Stimulated activated effector memory CD8-positive, alpha-beta T cell treated with anti-CD3 and anti-CD28 coated beads, Interleukin-12 subunit alpha, Interleukin-12 subunit beta, amount 100 ng/mL, for 72 hours (primary cell): ENCODE measurements at regions not wholly inside any gene's neighbourhood (a gene's known extent, or its start where the extent isn't known, plus 50 kb on each side); places are given as distances from the start of the nearest gene placed in this dataset.
"Not testable (repeated sequence)": the region's sequence is repeated elsewhere in the genome, so short reads cannot be mapped to it uniquely, and the experiment has no call there.

Source experiments
- ATAC-seq: fragments of 150-1000 bp; cut with Tn5 transposase; 2 replicates; pipeline ENCODE4 v1.10.0; 2021
- DNase-seq, 2 donors: peaks; one replicate each; pipeline ENCODE4 v3.0.0; 2021 to 2022; ENCODE audit warnings: low spot score in 2 of 2
- H3K27ac Mint-ChIP-seq: one replicate; pipeline ENCODE4 v1.8.0; 2022; ENCODE audit warnings: mild to moderate bottlenecking, mixed read lengths
- H3K36me3 Mint-ChIP-seq: one replicate; pipeline ENCODE4 v1.8.0; 2022; ENCODE audit warnings: mild to moderate bottlenecking, mixed read lengths
- H3K4me1 Mint-ChIP-seq: one replicate; pipeline ENCODE4 v1.8.0; 2022; ENCODE audit warnings: mixed read lengths
- H3K4me3 Mint-ChIP-seq: one replicate; pipeline ENCODE4 v1.8.0; 2022; ENCODE audit warnings: mild to moderate bottlenecking, mixed read lengths
- H3K9me3 Mint-ChIP-seq: one replicate; pipeline ENCODE4 v1.8.0; 2022; ENCODE audit warnings: mixed read lengths

- H3K9me3 Mint-ChIP-seq = no peaks in the 10 kb centered on the region
- no peaks in the 10 kb centered on the region for H3K36me3 Mint-ChIP-seq
- no peak overlapping the region for H3K27ac Mint-ChIP-seq
- no peak overlapping the region for H3K4me3 Mint-ChIP-seq
- no peak for DNase-seq
- no peaks in the 10 kb centered on the region for H3K4me1 Mint-ChIP-seq
- no peak for ATAC-seq
Measured at GRCh38 chr22:34587357-34588356, 478.3 kb upstream of the ISX start.

DNA sequence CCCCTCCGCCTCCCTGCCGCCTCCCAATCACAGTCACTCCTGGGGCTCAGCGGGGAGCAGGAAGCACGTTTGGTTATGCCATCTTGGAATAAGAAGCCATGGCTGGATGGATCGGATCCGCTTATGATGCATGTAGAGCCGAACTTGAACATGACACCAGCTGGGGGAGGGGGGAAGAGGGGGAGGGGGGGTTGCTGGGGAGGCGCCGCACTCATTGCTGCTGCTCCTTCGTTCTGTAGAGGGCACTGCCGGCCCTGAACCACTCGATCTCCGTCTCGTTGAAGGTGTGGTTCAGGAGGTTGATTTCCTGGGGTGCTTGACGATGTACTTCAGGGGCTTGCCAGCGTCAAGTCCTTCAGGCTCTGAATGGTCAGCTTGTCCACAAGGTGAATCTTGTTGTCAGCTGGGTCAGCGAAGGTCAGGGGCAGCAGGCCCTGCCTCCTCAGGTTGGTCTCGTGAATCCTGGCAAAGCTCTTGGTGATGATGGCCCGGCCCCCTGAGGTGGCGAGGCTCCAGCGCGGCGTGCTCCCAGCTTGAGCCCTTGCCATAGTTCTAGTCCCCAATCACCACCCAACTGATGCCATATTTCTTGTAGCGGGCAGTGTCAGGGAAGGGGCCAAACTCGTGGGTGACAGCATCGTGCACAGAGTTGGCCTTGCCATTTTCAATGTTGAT is 476.9 kb upstream of the ISX start:
- no peak overlapping the region for H3K27ac Mint-ChIP-seq
- no peaks in the 10 kb centered on the region for H3K36me3 Mint-ChIP-seq
- DNase-seq = no peak
- no peak overlapping the region for H3K4me3 Mint-ChIP-seq
- H3K9me3 Mint-ChIP-seq = no peaks in the 10 kb centered on the region
- no peak for ATAC-seq
- no peaks in the 10 kb centered on the region for H3K4me1 Mint-ChIP-seq

DNA sequence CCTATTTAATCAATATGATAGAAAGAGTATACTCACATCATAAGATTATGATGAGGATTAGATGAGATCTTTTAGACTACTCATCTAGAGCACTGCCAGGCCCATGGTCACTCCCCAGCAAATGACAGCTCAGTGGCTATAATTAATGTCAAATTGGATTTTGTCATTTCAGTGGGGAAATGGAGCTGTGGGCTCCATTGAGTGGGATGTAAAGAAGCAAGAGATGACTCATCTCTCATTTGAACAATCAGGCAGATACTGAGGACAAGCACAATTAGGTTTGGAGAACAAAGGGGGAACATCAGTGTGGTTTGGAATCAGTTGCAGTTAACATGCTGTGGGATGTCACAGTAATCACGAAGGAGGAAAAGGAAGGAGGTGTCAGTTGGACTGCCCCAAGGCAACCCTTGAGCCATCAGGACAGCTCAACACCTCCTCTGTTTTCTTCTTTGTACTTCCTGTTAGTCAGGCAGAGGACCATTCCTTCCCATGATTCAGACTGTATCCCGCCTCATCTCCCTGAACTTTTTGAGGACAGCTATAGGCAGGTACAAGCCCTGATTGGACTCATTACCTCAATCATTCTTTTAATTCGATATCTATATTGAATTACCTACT is 473.7 kb upstream of the ISX start:
- no peaks in the 10 kb centered on the region for H3K36me3 Mint-ChIP-seq
- no peak overlapping the region for H3K4me3 Mint-ChIP-seq
- H3K4me1 Mint-ChIP-seq = no peaks in the 10 kb centered on the region
- no peak overlapping the region for H3K27ac Mint-ChIP-seq
- no peak for DNase-seq
- no peak for ATAC-seq
- peaks cover 3% of the 10 kb centered on the region for H3K9me3 Mint-ChIP-seq

DNA sequence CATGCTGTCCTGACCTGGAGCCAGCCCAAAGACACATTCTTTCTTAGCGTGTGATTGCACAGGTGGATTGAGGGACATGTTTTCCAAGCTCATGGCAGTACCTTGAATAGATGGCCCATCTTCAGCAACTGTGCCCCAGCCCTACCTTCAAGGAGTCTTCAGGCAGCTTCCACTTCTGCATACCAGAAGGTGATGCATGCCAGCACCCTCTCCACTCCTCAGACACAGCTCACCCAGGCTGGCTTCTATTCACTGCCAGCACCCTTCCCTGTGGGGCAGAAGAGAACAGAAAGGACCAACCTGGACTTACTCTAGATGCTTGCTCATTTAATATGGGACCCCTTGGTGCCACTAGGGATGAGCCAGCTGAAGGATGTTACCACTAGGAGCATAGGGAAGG is 466.4 kb upstream of the ISX start:
- H3K4me1 Mint-ChIP-seq = no peaks in the 10 kb centered on the region
- DNase-seq = no peak
- peaks cover 3% of the 10 kb centered on the region for H3K9me3 Mint-ChIP-seq
- no peak overlapping the region for H3K27ac Mint-ChIP-seq
- H3K4me3 Mint-ChIP-seq = no peak overlapping the region
- H3K36me3 Mint-ChIP-seq = no peaks in the 10 kb centered on the region
- ATAC-seq = no peak

DNA sequence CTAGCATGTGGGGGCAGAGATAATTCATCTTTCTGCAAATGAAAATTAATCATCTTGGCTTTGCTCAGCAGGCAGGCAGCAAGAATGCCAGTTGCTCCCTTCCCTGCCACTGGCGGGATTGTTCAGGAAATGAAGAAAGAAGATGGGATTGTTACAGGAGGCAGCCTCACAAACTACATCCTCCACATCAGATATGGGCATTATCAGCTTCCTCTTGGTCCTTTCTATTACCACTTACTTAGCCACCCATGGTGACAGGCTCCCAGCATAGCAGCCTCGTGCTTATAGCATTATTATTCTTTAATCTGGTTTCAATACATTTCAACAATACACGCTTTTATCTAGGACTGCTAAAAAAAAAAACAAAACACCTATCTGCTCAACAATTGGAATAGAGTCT is 461.6 kb upstream of the ISX start:
- Mint-ChIP-seq H3K36me3 (no peaks in the 10 kb centered on the region), H3K9me3 (peaks cover 4% of the 10 kb centered on the region), H3K4me1 (no peaks in the 10 kb centered on the region), H3K4me3 (no peak overlapping the region), H3K27ac (no peak overlapping the region)
- no peak for ATAC-seq
- no peak for DNase-seq

GRCh38 chr22:34608106-34608505 is 457.9 kb upstream of the ISX start:
- no peak overlapping the region for H3K27ac Mint-ChIP-seq
- no peak overlapping the region for H3K4me3 Mint-ChIP-seq
- peaks cover 4% of the 10 kb centered on the region for H3K9me3 Mint-ChIP-seq
- H3K36me3 Mint-ChIP-seq = no peaks in the 10 kb centered on the region
- no peaks in the 10 kb centered on the region for H3K4me1 Mint-ChIP-seq
- DNase-seq (no peak), ATAC-seq (no peak)

GRCh38 chr22:34608540-34609115 is 457.3 kb upstream of the ISX start:
- H3K4me1 Mint-ChIP-seq = no peaks in the 10 kb centered on the region
- DNase-seq = no peak
- no peak for ATAC-seq
- no peak overlapping the region for H3K4me3 Mint-ChIP-seq
- peaks cover 4% of the 10 kb centered on the region for H3K9me3 Mint-ChIP-seq
- H3K27ac Mint-ChIP-seq = no peak overlapping the region
- H3K36me3 Mint-ChIP-seq = no peaks in the 10 kb centered on the region

- H3K4me1 Mint-ChIP-seq = no peaks in the 10 kb centered on the region
- H3K9me3 Mint-ChIP-seq = peaks cover 4% of the 10 kb centered on the region
- no peak for DNase-seq
- no peak for ATAC-seq
- H3K36me3 Mint-ChIP-seq = no peaks in the 10 kb centered on the region
- H3K4me3 Mint-ChIP-seq = no peak overlapping the region
- H3K27ac Mint-ChIP-seq = no peak overlapping the region
Measured at GRCh38 chr22:34609646-34610045, 456.3 kb upstream of the ISX start.

DNA sequence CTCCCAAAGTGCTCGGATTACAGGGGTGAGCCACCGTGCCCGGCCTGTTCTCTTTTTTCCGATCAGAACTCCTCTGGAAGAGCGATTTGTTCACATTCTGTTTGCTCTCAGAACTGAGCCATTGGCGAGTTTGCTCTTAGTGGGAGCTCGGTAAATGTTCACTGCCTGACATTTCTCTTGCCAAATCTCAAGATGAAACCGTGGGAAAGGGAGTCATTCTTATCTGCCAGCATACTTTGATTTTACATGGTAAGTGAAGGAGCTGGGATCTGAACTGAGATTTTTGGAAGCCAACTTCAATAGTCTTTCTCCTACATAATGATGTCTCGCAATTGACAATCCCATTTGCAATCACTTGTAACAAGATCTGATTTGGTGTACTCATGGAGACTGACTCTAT is 445.8 kb upstream of the ISX start:
- ATAC-seq = no peak
- H3K4me3 Mint-ChIP-seq = no peak overlapping the region
- no peak for DNase-seq
- no peaks in the 10 kb centered on the region for H3K9me3 Mint-ChIP-seq
- no peaks in the 10 kb centered on the region for H3K4me1 Mint-ChIP-seq
- no peak overlapping the region for H3K27ac Mint-ChIP-seq
- H3K36me3 Mint-ChIP-seq = no peaks in the 10 kb centered on the region

GRCh38 chr22:34620832-34621231 is 445.1 kb upstream of the ISX start:
- DNase-seq (no peak), ATAC-seq (no peak)
- Mint-ChIP-seq H3K9me3 (no peaks in the 10 kb centered on the region), H3K36me3 (no peaks in the 10 kb centered on the region), H3K4me3 (no peak overlapping the region), H3K27ac (no peak overlapping the region), H3K4me1 (no peaks in the 10 kb centered on the region)

GRCh38 chr22:34622602-34623001 is 443.4 kb upstream of the ISX start:
- no peak for ATAC-seq
- H3K4me1 Mint-ChIP-seq = no peaks in the 10 kb centered on the region
- H3K9me3 Mint-ChIP-seq = no peaks in the 10 kb centered on the region
- H3K4me3 Mint-ChIP-seq = no peak overlapping the region
- H3K36me3 Mint-ChIP-seq = no peaks in the 10 kb centered on the region
- DNase-seq = no peak
- H3K27ac Mint-ChIP-seq = no peak overlapping the region

GRCh38 chr22:34623580-34623979 is 442.4 kb upstream of the ISX start:
- DNase-seq (no peak), ATAC-seq (no peak)
- Mint-ChIP-seq H3K9me3 (no peaks in the 10 kb centered on the region), H3K27ac (no peak overlapping the region), H3K4me3 (no peak overlapping the region), H3K36me3 (no peaks in the 10 kb centered on the region), H3K4me1 (no peaks in the 10 kb centered on the region)

DNA sequence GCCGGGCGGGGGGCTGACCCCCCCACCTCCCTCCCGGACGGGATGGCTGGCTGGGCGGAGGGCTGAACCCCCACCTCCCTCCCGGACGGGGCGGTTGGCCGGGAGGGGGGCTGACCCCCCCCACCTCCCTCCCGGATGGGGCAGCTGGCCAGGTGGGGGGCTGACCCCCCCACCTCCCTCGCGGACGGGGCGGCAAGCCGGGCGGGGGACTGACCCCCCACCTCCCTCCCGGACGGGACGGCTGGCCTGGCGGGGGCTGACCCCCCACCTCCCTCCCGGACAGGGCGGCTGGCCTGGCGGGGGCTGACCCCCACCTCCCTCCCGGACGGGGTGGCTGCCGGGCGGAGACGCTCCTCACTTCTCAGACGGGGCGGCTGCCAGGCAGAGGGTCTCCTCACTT is 440.1 kb upstream of the ISX start:
- H3K9me3 Mint-ChIP-seq = not testable (repeated sequence)

DNA sequence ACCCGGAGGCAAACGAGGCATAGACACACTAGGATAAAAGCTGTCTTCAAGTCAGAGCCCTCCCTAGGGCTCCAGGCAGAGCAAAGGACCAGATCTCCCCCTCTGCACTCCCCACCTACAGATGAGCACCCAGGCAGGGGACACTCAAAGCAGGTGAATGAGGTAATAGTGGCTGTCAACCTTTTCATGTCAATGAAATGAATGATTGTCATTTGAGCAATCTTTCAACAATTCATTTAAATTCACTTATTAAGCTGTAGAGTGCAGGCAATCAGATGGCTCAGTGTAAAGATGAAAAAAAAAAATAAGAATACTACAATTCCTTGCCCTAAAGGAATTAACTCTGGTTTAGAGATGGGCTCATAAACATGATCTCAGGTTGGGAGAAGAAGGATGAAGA is 427.8 kb upstream of the ISX start:
- ATAC-seq (no peak), DNase-seq (no peak)
- Mint-ChIP-seq H3K9me3 (no peaks in the 10 kb centered on the region), H3K27ac (no peak overlapping the region), H3K36me3 (no peaks in the 10 kb centered on the region), H3K4me1 (no peaks in the 10 kb centered on the region), H3K4me3 (no peak overlapping the region)

More for the DNA sequence above, 440.1 kb upstream of the ISX start:
- not testable (repeated sequence) for H3K27ac Mint-ChIP-seq, H3K4me1 Mint-ChIP-seq, ATAC-seq, DNase-seq, H3K4me3 Mint-ChIP-seq, H3K36me3 Mint-ChIP-seq

DNA sequence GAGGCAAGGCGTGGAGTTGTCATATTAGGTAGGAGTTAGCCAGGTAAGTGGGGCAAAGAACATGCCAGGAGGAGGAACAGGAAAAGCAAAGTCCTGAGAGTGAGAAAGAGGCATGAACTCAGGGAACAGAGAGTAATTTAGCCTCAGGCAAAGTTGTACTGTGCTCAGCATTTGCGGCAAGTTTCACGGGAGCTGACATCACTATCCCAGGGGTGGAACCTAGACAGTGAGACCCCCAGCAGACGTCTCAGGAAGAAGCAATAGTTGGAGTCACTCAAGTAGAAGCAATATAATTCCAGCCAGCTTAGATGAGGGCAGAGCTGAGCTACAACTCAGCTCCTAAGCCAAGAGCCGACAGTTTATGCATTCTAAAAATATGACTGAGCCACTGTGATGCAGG is 426.0 kb upstream of the ISX start:
- no peaks in the 10 kb centered on the region for H3K4me1 Mint-ChIP-seq
- DNase-seq (no peak), ATAC-seq (no peak)
- H3K36me3 Mint-ChIP-seq = no peaks in the 10 kb centered on the region
- no peak overlapping the region for H3K4me3 Mint-ChIP-seq
- no peaks in the 10 kb centered on the region for H3K9me3 Mint-ChIP-seq
- no peak overlapping the region for H3K27ac Mint-ChIP-seq
